ENCODE measurements at regions not wholly inside any gene's neighbourhood (a gene's known extent, or its start where the extent isn't known, plus 50 kb on each side); places are given as distances from the start of the nearest gene placed in this dataset.

DNA sequence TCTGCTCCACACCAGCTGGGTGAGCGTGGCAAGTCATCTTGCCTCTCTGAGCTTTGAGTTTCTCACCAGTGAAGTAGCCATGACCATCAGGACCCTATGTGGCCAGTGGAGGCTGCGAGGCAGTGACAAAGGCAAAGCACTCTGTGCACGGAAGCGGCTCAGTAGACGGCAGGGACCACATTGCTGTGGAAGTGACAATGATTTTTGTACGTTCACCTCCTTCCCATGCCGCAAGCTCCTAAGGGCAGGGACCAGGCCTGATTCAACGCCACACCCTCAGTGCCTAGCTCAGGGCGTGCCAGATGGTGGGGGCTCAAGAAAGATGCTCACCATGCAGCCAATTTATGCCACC lies 210.5 kb downstream of the MATN1 start:
- no peak for DNase-seq (ENCODE audit: low spot score in 2 of 2)
- H3K36me3 ChIP-seq (replicated peaks): no peaks in the 10 kb centered on the region
- H3K9me3 ChIP-seq: no peaks in the 10 kb centered on the region
- no peaks in the 10 kb centered on the region for H3K27me3 ChIP-seq (ENCODE audit: low read depth)
- in situ Hi-C loops (cut with MboI; ENCODE audit: low sequenced_read_pairs): no loop called here
- no peak overlapping the region for H3K4me3 ChIP-seq
- no peaks in the 10 kb centered on the region for H3K4me1 ChIP-seq

DNA sequence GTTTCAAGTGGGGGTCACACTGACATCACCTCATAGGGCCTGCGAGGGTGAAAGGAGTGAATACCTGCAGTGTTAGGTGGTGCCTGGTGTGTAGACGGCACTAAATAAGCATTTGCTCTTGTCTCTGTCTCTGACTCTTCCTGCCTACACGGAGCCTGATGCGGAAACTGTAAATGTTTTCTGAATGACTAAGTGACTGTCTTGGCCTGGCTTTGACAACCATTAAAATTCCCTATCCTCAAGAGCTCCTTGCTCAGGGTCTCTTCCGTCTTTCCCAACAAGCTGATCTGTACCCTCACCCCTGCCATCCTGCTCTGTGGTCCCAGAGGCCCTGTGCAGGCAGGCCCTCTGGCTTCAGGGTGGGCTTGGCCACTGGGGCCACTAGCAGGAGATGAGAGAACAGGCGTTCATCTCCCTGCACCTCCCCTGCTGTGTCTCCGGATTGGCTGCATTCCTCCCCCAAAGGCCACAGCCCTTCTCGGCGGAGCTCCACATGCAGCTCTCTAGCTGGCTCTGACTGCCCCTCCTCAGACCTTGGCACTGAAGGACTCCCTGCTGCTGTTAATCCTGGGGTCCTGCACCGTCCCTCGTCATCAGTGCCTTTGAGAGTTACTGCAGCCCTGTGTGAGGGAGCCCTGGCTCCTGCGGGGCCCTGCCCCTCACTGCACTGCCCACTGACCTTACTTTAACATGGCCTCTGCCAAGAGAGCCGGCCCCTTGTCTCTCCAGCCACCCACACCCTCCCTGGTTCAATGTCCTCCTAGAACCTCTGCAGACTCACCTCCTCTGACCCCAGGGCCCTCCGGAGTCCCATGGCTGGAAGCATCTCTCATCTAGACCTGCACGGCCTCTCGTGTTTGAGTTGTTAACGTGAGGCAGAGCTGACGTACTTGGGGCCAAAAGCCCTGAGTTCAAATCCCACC lies 211.1 kb downstream of the MATN1 start:
- H3K4me1 ChIP-seq: no peaks in the 10 kb centered on the region
- no peaks in the 10 kb centered on the region for H3K36me3 ChIP-seq (replicated peaks)
- H3K27me3 ChIP-seq (ENCODE audit: low read depth): no peaks in the 10 kb centered on the region
- H3K9me3 ChIP-seq: no peaks in the 10 kb centered on the region
- no peak for DNase-seq (ENCODE audit: low spot score in 2 of 2)
- no peak overlapping the region for H3K4me3 ChIP-seq
- in situ Hi-C loops (cut with MboI; ENCODE audit: low sequenced_read_pairs): no loop called here

DNA sequence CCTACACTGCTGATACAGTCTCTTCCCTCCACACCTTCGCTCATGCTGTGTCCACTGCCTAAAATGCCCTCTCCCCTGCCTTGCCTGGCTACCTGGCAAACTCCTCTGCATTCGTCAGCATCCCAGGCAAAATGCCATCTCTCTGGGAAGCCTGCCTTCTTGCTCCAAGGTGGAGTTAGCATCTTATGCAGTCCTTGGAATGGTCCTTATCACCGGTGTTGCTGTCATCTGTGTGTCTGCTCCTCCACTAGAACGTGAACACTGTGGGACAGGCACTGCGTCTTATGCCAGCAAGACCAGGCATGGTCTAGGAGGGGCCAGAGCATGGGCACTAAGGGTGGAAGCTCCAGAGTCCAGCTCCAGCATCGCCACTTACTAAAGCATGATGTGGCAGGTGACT lies 211.8 kb downstream of the MATN1 start:
- DNase-seq (ENCODE audit: low spot score in 2 of 2): no peak
- Histone ChIP-seq H3K36me3 (replicated peaks) (no peaks in the 10 kb centered on the region), H3K9me3 (no peaks in the 10 kb centered on the region), H3K4me3 (no peak overlapping the region), H3K27me3 (ENCODE audit: low read depth) (no peaks in the 10 kb centered on the region), H3K4me1 (no peaks in the 10 kb centered on the region)
- in situ Hi-C loops (cut with MboI; ENCODE audit: low sequenced_read_pairs): no loop called here

DNA sequence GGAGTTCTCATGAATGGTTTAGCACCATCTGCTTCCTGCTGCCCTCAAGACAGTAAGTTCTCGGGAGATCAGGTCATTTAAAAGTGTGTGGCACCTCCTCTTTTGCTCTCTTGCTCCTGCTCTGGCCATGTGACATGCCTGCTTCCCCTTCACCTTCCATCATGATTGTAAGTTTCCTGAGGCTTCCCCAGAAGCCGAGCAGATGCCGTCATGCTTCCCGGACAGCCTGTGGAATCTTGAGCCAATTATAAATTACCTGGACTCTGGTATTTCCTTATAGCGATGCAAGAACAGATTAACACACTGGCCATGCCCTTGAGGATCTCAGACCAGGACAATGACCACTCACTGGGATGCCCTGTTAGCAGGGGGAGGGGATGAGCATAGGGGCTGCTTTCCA lies 212.3 kb downstream of the MATN1 start:
- Histone ChIP-seq H3K9me3 (no peaks in the 10 kb centered on the region), H3K27me3 (ENCODE audit: low read depth) (no peaks in the 10 kb centered on the region), H3K4me3 (no peak overlapping the region), H3K36me3 (replicated peaks) (no peaks in the 10 kb centered on the region), H3K4me1 (no peaks in the 10 kb centered on the region)
- in situ Hi-C loops (cut with MboI; ENCODE audit: low sequenced_read_pairs): no loop called here
- DNase-seq (ENCODE audit: low spot score in 2 of 2): no peak

DNA sequence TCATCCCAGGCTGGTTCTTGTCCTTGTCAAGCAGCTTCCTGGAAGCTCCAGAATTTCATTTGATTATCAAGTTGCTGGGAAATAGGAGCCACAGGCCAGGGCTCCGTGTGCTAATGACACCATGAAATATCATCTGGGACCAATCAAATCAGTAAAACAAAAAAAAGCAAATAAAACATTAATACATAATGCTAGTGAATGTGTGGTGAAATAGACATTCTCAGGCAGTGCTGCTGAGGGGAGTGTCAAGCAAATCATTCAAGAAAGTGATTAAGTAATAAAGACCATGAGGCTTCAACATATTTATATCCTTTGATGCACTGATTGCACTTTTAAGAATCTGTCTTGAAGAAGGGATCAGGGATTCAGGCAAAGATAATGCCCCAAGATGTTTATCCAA lies 213.7 kb downstream of the MATN1 start:
- H3K36me3 ChIP-seq (replicated peaks): no peaks in the 10 kb centered on the region
- no peaks in the 10 kb centered on the region for H3K27me3 ChIP-seq (ENCODE audit: low read depth)
- no peak for DNase-seq (ENCODE audit: low spot score in 2 of 2)
- no peak overlapping the region for H3K4me3 ChIP-seq
- in situ Hi-C loops (cut with MboI; ENCODE audit: low sequenced_read_pairs): no loop called here
- no peaks in the 10 kb centered on the region for H3K4me1 ChIP-seq
- no peaks in the 10 kb centered on the region for H3K9me3 ChIP-seq

DNA sequence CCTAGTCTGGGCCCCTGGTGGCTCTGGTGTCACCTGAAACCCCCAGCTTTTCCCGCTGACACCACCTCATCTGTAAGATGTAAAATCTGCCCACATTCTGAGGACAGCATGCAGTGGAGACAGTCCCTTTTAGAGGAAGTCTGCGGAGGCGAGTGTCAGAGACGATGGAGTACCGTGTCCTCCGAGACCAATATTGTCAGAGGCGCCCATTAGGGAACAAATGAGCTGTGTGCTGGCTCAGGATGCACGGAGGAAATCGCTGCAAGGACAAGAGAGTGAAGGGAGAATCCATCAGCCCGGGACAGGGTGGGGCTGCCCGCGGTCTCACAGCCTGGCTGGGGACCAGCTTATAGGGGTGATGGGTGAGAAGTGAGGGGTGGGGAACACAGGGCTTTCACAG lies 214.8 kb downstream of the MATN1 start:
- no peaks in the 10 kb centered on the region for H3K27me3 ChIP-seq (ENCODE audit: low read depth)
- H3K4me3 ChIP-seq: no peak overlapping the region
- no peaks in the 10 kb centered on the region for H3K36me3 ChIP-seq (replicated peaks)
- in situ Hi-C loops (cut with MboI; ENCODE audit: low sequenced_read_pairs): no loop called here
- no peaks in the 10 kb centered on the region for H3K4me1 ChIP-seq
- no peaks in the 10 kb centered on the region for H3K9me3 ChIP-seq
- DNase-seq (ENCODE audit: low spot score in 2 of 2): no peak

DNA sequence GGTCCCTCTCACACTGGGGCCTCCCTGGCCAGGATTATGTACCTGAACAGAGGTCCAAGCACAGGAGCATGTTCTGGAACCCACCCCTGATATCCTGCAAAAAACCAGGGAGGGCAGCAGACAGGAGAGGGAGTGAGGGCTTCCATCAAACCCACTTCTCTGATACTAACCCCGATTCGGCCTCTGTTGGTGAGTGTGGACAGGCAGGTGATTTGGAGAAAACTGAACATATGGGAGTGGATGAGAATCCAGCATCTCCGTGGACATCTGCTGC lies 215.3 kb downstream of the MATN1 start:
- in situ Hi-C loops (cut with MboI; ENCODE audit: low sequenced_read_pairs): no loop called here
- Histone ChIP-seq H3K9me3 (no peaks in the 10 kb centered on the region), H3K36me3 (replicated peaks) (no peaks in the 10 kb centered on the region), H3K27me3 (ENCODE audit: low read depth) (no peaks in the 10 kb centered on the region; the same call in none of the 2 replicates), H3K4me3 (no peak overlapping the region), H3K4me1 (no peaks in the 10 kb centered on the region)
- DNase-seq (ENCODE audit: low spot score in 2 of 2): no peak

DNA sequence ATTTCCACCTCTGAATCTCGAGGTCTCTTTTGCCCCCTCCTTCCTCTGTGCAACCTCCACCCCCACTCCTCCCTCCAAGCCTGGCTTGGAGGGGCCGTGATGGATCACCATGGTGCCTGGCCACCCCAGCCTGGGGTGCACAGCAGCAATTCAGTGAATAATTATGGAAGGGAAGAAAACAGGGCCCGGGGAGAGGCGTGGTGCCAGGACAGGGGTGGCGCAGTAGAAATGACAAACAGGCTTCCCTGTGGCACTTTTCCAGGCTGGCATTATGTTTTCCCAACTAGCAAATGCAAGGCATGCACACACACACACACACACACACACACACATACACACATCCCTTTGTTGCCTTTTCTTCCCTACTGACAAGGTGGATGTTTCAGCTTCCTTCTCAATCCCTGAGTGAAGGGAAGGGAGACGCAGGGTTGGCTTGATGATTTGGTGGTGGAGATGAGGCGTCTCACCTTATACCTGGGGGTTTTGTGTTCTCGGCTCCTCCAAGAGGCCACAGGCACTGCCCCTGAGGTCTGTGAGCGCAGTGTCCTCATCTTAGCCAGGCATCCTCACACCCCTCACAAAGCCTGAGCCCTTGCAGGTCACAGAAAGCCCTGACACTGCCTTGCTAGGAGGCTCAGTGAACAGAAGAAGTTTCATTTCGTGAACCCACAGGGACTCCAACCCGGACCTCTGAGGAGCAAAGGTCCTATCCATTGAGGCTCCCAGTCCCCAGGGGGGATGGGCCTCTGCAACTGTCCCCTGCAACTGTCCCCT lies 215.8 kb downstream of the MATN1 start:
- in situ Hi-C loops (cut with MboI; ENCODE audit: low sequenced_read_pairs): no loop called here
- Histone ChIP-seq H3K9me3 (no peaks in the 10 kb centered on the region), H3K36me3 (replicated peaks) (no peaks in the 10 kb centered on the region), H3K4me1 (no peaks in the 10 kb centered on the region), H3K4me3 (no peak overlapping the region), H3K27me3 (ENCODE audit: low read depth) (no peaks in the 10 kb centered on the region; the same call in none of the 2 replicates)
- DNase-seq (ENCODE audit: low spot score in 2 of 2): no peak

DNA sequence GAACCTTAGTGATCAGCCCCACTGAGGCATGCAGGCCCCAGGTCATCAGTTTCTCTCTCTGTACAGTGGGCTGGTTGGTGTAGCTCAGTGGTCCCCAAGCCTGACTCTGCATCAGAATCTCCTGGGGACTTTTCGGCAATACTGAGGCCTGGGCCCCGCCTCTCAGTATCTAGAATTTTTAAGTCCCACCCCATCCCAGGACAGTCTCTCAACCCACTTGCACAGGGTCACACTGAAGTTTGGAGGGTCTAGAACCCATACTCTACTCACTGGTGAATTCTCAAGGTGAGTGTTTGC lies 216.4 kb downstream of the MATN1 start:
- Histone ChIP-seq H3K36me3 (replicated peaks) (no peaks in the 10 kb centered on the region), H3K27me3 (ENCODE audit: low read depth) (no peaks in the 10 kb centered on the region; the same call in none of the 2 replicates), H3K4me1 (no peaks in the 10 kb centered on the region), H3K9me3 (no peaks in the 10 kb centered on the region), H3K4me3 (no peak overlapping the region)
- in situ Hi-C loops (cut with MboI; ENCODE audit: low sequenced_read_pairs): no loop called here
- DNase-seq (ENCODE audit: low spot score in 2 of 2): no peak

DNA sequence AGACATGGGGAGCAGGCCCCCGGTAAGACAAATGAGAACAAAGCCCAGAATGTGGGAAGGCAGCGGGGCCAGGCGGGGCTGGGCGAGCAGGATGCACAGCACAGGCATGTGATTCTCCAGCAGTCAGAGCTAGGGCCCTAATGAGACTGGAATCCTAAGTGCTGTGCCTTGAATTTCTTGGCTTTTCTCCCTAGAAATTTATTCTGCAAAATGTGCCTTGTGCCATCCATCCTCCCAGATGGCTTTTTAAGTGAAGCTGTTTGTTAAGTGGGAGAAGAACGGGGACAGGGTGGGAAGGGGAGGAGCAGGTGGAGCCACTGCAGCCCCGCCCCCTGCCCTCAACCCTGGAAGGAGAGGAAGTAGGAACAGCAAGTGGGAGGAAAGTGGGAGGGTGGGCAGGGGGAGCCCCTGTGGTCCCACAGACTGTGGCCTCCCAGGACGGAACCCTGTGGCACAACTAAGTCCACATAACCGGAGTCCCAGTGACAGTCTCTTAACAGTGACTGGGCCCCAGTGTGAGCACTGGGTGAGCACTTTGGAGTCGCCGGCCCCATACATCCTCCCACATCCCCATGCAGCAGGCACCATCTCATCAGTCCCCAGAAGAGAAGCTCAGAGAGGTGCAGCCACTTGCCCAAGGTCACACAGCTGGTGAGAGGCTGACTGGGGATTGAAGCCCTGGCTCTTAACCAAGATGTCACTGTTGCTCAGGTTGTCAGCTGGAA lies 216.9 kb downstream of the MATN1 start:
- DNase-seq (ENCODE audit: low spot score in 2 of 2): no peak
- H3K4me3 ChIP-seq: no peak overlapping the region
- H3K4me1 ChIP-seq: no peaks in the 10 kb centered on the region
- in situ Hi-C loops (cut with MboI; ENCODE audit: low sequenced_read_pairs): no loop called here
- no peaks in the 10 kb centered on the region; the same call in none of the 2 replicates for H3K27me3 ChIP-seq (ENCODE audit: low read depth)
- H3K36me3 ChIP-seq (replicated peaks): no peaks in the 10 kb centered on the region
- no peaks in the 10 kb centered on the region for H3K9me3 ChIP-seq

DNA sequence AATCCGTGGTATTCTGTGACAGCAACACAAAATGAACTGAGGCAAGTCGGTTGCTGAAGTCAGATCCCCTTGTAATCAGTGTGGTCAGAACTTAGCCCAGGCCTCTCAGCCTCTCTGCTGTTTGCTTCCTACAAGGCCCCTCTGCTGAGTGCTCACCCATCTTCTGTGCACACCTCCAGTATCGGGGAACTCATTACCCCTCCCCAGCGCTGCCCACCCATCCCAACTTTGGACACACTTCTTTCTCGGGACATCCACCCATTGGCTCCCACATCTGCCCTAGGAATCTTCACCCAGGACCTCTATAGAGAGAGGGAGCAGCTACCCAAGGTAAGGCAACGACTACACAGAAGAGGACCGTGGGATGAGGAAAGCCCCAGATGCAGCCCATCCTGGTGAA lies 217.5 kb downstream of the MATN1 start:
- Histone ChIP-seq H3K4me1 (no peaks in the 10 kb centered on the region), H3K4me3 (no peak overlapping the region), H3K36me3 (replicated peaks) (no peaks in the 10 kb centered on the region), H3K9me3 (no peaks in the 10 kb centered on the region), H3K27me3 (ENCODE audit: low read depth) (no peaks in the 10 kb centered on the region; the same call in none of the 2 replicates)
- no peak for DNase-seq (ENCODE audit: low spot score in 2 of 2)
- in situ Hi-C loops (cut with MboI; ENCODE audit: low sequenced_read_pairs): no loop called here

DNA sequence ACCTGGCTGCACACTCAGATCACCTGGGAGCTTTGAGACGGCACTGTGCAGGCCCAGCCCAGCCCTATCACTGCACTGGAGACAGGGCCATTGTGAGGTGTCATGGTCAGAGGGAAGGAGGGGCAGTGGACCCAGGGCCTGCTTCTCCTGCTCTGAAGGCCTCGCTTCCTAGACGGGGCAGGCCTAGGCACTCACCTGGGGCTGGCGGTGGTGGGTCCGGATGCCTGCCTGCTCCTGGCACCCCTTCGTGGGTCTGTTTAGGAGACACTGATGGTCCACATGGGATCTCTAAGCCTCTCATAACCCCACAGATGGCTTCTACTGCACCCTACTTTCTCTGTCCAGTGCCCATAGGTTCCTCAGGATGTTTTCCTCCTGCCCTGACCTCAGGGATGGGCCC lies 230.9 kb downstream of the MATN1 start:
- DNase-seq (ENCODE audit: low spot score in 2 of 2): no peak
- H3K9me3 ChIP-seq: no peaks in the 10 kb centered on the region
- no peak overlapping the region for H3K4me3 ChIP-seq
- no peaks in the 10 kb centered on the region for H3K27me3 ChIP-seq (ENCODE audit: low read depth)
- no peaks in the 10 kb centered on the region for H3K36me3 ChIP-seq (replicated peaks)
- in situ Hi-C loops (cut with MboI; ENCODE audit: low sequenced_read_pairs): loop anchor here (5.0 kb wide), 1 partner anchor 395 kb away; no protein-coding TSS in a partner anchor
- no peaks in the 10 kb centered on the region for H3K4me1 ChIP-seq

DNA sequence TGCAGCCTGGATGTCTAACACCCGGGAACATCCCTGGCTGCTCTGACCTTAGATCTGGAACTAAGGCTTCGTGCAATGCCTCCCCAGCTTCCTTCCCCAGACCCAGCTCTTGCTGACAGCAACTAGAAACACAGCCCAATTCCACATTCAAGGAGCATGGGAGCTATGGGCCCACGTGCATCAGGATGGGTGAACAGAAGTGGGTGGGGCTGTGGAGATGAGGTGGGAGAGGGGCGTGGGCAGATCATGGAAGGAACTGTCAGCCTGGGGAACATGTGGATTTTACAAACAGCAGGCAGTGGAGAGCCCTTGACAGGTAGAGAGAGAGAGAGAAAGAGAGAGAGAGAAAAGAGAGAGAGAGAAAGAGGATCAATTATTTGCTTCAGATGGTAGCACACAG lies 231.6 kb downstream of the MATN1 start:
- no peaks in the 10 kb centered on the region for H3K27me3 ChIP-seq (ENCODE audit: low read depth)
- no peak for DNase-seq (ENCODE audit: low spot score in 2 of 2)
- H3K9me3 ChIP-seq: no peaks in the 10 kb centered on the region
- H3K4me1 ChIP-seq: no peaks in the 10 kb centered on the region
- H3K4me3 ChIP-seq: no peak overlapping the region
- H3K36me3 ChIP-seq (replicated peaks): no peaks in the 10 kb centered on the region
- in situ Hi-C loops (cut with MboI; ENCODE audit: low sequenced_read_pairs): loop anchor here (5.0 kb wide), 1 partner anchor 395 kb away; no protein-coding TSS in a partner anchor

DNA sequence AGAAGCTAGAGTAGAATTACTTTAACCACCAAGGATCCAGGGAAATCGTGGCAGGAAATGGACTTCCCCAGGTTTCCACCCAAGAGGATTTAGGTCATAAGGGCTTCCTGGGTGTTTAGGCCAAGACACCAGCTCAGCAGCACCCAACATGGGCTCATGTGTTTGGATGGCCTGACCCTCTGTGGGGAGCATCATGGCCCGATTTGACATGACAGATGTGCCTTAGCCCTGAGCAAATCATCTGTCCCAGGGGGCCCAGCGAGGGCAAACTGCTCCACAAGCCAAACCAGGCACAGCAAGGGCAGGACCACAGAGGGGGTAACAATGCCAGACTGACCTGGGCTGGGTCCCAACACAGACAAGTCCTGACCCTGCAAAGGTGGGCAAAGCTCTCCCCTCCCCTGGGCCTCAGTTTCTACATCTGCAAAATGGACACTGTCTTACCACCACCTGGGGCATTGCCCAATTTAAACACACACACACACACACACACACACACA lies 232.8 kb downstream of the MATN1 start:
- Histone ChIP-seq H3K4me3 (no peak overlapping the region), H3K27me3 (ENCODE audit: low read depth) (no peaks in the 10 kb centered on the region), H3K36me3 (replicated peaks) (no peaks in the 10 kb centered on the region), H3K9me3 (no peaks in the 10 kb centered on the region), H3K4me1 (no peaks in the 10 kb centered on the region)
- in situ Hi-C loops (cut with MboI; ENCODE audit: low sequenced_read_pairs): loop anchor here (5.0 kb wide), 1 partner anchor 393 kb away; no protein-coding TSS in a partner anchor
- DNase-seq (ENCODE audit: low spot score in 2 of 2): no peak

Measured in HAP-1 (cell line).